Hematopoietic multipotent progenitor cell (in vitro differentiated cells): ENCODE measurements at regions not wholly inside any gene's neighbourhood (a gene's known extent, or its start where the extent isn't known, plus 50 kb on each side); places are given as distances from the start of the nearest gene placed in this dataset.

Experiments
- DNase-seq, 3 donors: peaks; one replicate each; pipeline ENCODE4 v3.0.0-alpha.2; 2011 to 2015; ENCODE audit warnings: low read depth in 2 of 3, low spot score in 2 of 3

DNA sequence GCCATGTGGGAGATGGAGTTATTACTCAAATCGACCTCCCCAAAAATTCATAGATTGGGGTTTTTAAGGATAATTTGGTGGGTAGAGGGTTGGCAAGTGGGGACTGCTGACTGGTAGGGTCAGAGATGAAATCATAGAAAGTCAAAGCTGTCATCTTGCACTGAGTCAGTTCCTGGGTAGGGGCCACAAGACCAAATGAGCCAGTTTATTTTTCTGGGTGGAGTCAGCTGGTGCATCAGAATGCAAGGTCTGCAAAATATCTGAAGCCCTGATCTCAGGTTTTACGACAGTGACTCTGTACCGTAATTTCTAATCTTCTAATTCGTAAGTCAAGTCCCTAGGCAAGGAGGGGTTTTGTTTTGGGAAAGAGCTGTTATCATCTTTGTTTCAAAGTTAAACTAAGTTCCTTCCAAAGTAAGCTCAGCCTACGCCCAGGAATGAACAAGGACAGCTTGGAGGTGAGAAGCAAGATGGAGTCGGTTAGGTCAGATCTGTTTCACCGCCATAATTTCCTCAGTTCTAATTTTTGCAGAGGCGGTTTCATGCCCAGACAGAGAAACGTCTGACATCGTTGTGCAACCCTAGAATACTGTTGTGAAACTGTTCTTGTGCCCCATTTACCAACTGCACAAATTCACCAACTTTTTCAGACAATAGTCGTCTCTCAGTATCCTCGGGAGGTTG lies 104.5 kb upstream of the SFSWAP start:
- DNase-seq, result no peak

DNA sequence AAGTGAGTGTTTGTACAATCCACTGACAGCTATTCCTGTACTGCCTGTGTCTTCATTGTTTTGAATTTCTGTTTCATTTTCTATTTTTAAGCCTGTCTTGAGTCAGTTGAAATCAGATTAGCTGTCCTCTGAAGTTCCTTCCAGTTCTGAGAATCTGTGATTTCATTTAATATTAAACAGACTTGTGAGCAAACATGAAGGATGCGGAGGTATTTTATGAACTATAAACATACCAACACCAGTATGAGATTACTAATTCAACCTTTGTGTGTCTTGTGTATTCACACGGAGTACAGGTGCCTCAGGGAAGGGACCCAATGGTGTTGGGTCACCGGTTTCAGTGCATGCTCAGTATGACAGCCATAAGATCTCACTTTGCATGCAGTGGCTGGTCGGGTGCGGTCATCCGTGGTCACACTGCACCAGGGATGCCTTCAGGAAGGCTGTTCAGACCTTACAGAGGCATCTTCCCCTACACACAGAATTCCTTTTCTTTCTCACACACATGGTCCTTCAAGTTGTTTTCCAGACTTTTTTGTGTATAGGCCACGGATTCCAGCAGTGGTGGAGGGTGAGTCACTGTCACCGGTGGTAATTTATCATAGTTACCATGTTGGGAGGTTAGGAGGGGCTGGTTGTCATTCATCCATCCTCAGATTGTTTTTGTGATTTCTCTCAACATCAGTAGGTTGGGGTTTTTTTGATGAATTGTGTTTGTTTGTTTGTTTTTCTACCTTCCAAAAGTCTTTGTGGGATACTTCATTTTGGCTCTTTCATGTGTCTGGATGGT lies 103.0 kb upstream of the SFSWAP start:
- DNase-seq, result no peak

GRCh38 chr12:131608740-131609690 lies 101.9 kb upstream of the SFSWAP start:
- DNase-seq, result peak; percentile 32 to 70 (median 67)

- no peak for DNase-seq
Measured at GRCh38 chr12:131609762-131610161, 101.1 kb upstream of the SFSWAP start.

GRCh38 chr12:131610181-131610580 lies 100.7 kb upstream of the SFSWAP start:
- DNase-seq, result no peak

DNA sequence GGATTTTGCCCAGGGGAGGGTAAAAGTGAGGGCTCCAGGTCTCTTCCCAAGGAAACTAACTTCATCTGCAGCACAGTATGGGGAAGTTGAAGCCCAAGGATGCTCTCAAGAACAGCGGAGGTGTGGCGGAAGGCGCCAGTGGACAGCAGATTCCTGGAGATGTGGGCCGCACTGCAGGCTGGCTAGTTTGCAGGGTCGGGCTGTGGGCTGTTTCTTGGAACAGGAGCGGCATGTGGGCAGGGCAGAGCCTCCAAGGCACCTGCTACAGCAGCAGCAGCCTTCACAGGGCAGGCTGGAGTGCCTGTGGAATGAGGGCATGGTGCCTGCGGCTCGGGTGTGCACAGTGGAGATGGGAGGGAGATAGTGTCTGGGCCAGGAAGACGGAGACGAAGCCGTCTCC lies 100.0 kb upstream of the SFSWAP start:
- DNase-seq, result no peak

DNA sequence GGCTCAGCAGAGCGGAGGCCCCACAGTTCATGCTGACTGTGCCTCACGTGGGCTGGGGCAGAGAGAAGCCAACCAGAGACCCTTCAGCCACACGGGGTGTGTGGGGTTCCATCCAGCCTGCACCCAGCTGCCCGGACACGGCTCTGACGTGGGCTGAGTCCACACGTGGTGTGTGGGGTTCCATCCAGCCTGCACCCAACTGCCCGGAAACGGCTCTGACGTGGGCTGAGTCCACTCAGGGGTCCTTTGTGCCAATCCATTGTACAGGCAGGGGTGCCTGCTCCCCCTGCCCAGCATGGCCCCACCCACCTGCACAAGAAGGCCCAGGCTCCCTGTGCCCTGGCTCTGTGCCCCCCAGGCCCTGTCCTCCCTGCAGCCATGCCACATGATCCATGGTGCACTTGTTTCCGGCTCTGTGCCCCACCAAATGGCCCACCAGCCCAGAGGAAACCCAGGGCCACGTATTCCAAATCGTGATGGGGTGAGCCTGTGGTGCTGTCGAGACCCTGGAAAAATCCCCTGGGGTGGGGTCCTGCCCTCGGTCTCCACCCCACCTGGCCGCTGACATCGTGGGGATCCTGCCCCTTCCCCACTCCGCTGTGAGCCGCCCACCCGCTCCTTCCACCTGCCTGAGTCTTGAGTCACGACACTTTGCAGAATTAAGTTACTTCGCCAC lies 99.3 kb upstream of the SFSWAP start:
- no peak for DNase-seq

- DNase-seq, result no peak
Measured at GRCh38 chr12:131612092-131612755, 98.7 kb upstream of the SFSWAP start.

GRCh38 chr12:131613186-131613585 lies 97.7 kb upstream of the SFSWAP start:
- no peak for DNase-seq

DNA sequence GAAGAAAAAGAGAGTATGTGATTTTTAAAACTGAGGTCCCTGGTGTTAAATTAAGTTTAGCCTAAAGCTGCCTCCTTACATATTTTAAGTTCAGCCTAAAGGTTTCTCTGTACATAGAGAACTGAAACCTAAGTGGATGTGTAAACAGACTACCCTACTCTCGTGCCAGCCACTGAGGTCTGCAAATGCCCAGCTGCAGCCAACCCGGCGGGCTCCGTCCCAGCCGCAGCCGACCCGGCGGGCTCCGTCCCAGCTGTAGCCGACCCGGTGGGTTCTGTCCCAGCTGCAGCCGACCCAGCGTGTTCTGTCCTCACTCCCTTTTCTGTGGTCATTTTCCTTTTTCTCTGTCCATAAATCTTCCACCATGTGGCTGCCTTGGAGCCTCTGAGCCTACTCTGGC lies 97.2 kb upstream of the SFSWAP start:
- DNase-seq, result no peak

- DNase-seq, result no peak
Measured at GRCh38 chr12:131615326-131616042, 95.4 kb upstream of the SFSWAP start.

GRCh38 chr12:131616043-131616700 lies 94.7 kb upstream of the SFSWAP start:
- no peak for DNase-seq

- no peak for DNase-seq
Measured at GRCh38 chr12:131616738-131617137, 94.2 kb upstream of the SFSWAP start.

DNA sequence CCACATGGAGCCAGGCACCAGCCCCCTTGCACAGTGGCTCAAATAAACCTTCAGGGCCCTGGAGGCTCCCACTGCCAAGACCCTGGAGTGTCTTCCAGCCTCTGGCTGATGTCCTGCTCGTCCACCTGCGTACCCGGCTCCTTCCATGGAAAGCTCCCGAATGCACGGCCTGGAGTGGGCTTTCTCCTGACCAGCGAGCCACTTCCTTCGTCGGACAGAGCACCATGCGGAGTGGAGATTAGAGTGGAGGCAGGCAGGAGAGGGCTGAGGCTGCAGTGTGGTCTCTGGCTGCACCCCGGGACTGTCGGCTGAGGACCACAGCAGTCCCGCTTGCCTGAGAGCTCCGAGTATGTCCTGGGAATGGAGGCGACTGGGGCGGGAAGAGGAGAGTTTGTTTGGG lies 93.7 kb upstream of the SFSWAP start:
- DNase-seq, result no peak

GRCh38 chr12:131617596-131618302 lies 93.1 kb upstream of the SFSWAP start:
- DNase-seq, result no peak

- peak in 1 of 3 donors; percentile 54 for DNase-seq
Measured at GRCh38 chr12:131618303-131618658, 92.6 kb upstream of the SFSWAP start.

- DNase-seq, result no peak
Measured at GRCh38 chr12:131618701-131619100, 92.2 kb upstream of the SFSWAP start.

- no peak for DNase-seq
Measured at GRCh38 chr12:131619106-131619642, 91.7 kb upstream of the SFSWAP start.
